Neural progenitor cell (in vitro differentiated cells): ENCODE measurements at regions not wholly inside any gene's neighbourhood (a gene's known extent, or its start where the extent isn't known, plus 50 kb on each side); places are given as distances from the start of the nearest gene placed in this dataset.

Source experiments
- DNase-seq: peaks from one replicate; pipeline ENCODE4 v3.0.0-alpha.2; 2016; ENCODE audit warnings: low spot score
- H2AFZ ChIP-seq: fragments of 200-600 bp; sonication (generic); replicated peaks from 2 replicates; pipeline ENCODE4 v1.6.1; 2016; ENCODE audit warnings: antibody characterized with exemption
- H3F3A ChIP-seq: fragments of 200-600 bp; sonication (generic); 2 replicates; pipeline ENCODE4 v1.6.1; 2016; ENCODE audit warnings: antibody characterized with exemption, low read depth
- H3K27ac ChIP-seq: fragments of 200-600 bp; sonication (generic); 2 replicates; pipeline ENCODE4 v1.5.1; 2016; ENCODE audit warnings: mild to moderate bottlenecking
- H3K27me3 ChIP-seq: fragments of 200-600 bp; sonication (generic); 2 replicates; pipeline ENCODE4 v1.6.1; 2016; ENCODE audit warnings: mild to moderate bottlenecking, moderate library complexity
- H3K36me3 ChIP-seq: fragments of 200-600 bp; sonication (generic); 2 replicates; pipeline ENCODE4 v1.5.1; 2016
- H3K4me1 ChIP-seq: fragments of 200-600 bp; sonication (generic); 2 replicates; pipeline ENCODE4 v1.6.1; 2016; ENCODE audit warnings: mixed run types
- H3K4me2 ChIP-seq: fragments of 200-600 bp; sonication (generic); 2 replicates; pipeline ENCODE4 v1.6.1; 2016
- H3K4me3 ChIP-seq: fragments of 200-600 bp; sonication (generic); 2 replicates; pipeline ENCODE4 v1.5.1; 2016
- H3K79me2 ChIP-seq: fragments of 200-600 bp; sonication (generic); 2 replicates; pipeline ENCODE4 v1.6.1; 2016; ENCODE audit warnings: low read depth
- H3K9ac ChIP-seq: fragments of 200-600 bp; sonication (generic); 2 replicates; pipeline ENCODE4 v1.6.1; 2016
- H3K9me3 ChIP-seq: fragments of 200-600 bp; sonication (generic); 2 replicates; pipeline ENCODE4 v1.5.1; 2016; ENCODE audit warnings: low read depth
- H4K20me1 ChIP-seq: fragments of 200-600 bp; sonication (generic); 2 replicates; pipeline ENCODE4 v1.6.1; 2016; ENCODE audit warnings: low read depth
- H3K27ac Mint-ChIP-seq: 3 replicates; pipeline ENCODE4 v1.8.0; 2021; ENCODE audit warnings: mixed read lengths
- H3K27me3 Mint-ChIP-seq: 2 replicates; pipeline ENCODE4 v1.8.0; 2022; ENCODE audit warnings: low read depth, mild to moderate bottlenecking, inconsistent platforms, moderate library complexity, mixed read lengths; ENCODE audit not compliant: insufficient read depth
- H3K36me3 Mint-ChIP-seq: 3 replicates; pipeline ENCODE4 v1.8.0; 2021; ENCODE audit warnings: mixed read lengths
- H3K4me1 Mint-ChIP-seq: 3 replicates; pipeline ENCODE4 v1.8.0; 2021; ENCODE audit warnings: mixed read lengths
- H3K4me3 Mint-ChIP-seq: 3 replicates; pipeline ENCODE4 v1.8.0; 2021; ENCODE audit warnings: mild to moderate bottlenecking, moderate library complexity, mixed read lengths
- H3K9me3 Mint-ChIP-seq: 3 replicates; pipeline ENCODE4 v1.8.0; 2020; ENCODE audit warnings: mixed read lengths
- EZH2 ChIP-seq: fragments of 200-600 bp; sonication (generic); IDR thresholded peaks from 2 replicates; pipeline ENCODE4 v1.6.1; 2017; ENCODE audit warnings: antibody characterized with exemption, mild to moderate bottlenecking, moderate library complexity
- EZH2phosphoT487 ChIP-seq: fragments of 200-600 bp; sonication (generic); IDR thresholded peaks from 2 replicates; pipeline ENCODE4 v1.6.1; 2017; ENCODE audit warnings: antibody characterized with exemption
- TF ChIP-seq, protein P1 (sequence below): fragments of 200-600 bp; sonication (generic); IDR thresholded peaks from 2 replicates; pipeline ENCODE4 v1.5.1; 2017; ENCODE audit warnings: antibody characterized with exemption, mild to moderate bottlenecking

DNA sequence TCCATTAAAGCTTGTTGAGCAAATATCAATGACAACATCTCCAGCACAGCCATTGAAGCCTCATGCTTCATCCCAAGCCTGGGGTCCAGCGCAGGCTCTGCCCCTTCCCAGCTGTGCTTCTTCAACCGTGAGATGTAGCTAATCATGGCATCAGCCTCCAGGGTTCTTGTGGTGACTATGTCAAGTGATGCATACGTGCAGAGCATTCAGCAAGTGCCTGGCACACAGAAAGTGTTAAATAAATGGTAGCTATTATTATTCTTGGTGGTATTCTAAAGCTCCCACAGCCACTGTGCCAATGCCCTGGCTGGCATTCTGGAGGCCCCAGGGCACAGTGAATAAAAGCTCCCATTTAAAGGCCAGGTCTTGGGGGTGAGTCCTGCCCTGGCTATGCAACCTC, 146.6 kb downstream of the WDR11 start:
- H3K36me3 ChIP-seq, result peaks cover 3% of the 10 kb centered on the region
- H3K9me3 ChIP-seq, result peaks cover 5% of the 10 kb centered on the region
- H3K4me2 ChIP-seq, result no peak overlapping the region
- no peak overlapping the region for H2AFZ ChIP-seq
- no peaks in the 10 kb centered on the region for H3F3A ChIP-seq
- no peak overlapping the region for H3K27ac ChIP-seq
- H3K4me3 ChIP-seq, result no peak overlapping the region
- peaks cover 20% of the 10 kb centered on the region for H3K4me1 Mint-ChIP-seq
- H4K20me1 ChIP-seq, result no peaks in the 10 kb centered on the region
- H3K9me3 Mint-ChIP-seq, result peaks cover 4% of the 10 kb centered on the region
- H3K4me3 Mint-ChIP-seq, result no peak overlapping the region
- H3K9ac ChIP-seq, result no peak overlapping the region
- no peaks in the 10 kb centered on the region for H3K27me3 Mint-ChIP-seq
- no peaks in the 10 kb centered on the region for H3K79me2 ChIP-seq
- TF ChIP-seq EZH2phosphoT487 (no peak), EZH2 (no peak)
- TF ChIP-seq, protein P1, sequence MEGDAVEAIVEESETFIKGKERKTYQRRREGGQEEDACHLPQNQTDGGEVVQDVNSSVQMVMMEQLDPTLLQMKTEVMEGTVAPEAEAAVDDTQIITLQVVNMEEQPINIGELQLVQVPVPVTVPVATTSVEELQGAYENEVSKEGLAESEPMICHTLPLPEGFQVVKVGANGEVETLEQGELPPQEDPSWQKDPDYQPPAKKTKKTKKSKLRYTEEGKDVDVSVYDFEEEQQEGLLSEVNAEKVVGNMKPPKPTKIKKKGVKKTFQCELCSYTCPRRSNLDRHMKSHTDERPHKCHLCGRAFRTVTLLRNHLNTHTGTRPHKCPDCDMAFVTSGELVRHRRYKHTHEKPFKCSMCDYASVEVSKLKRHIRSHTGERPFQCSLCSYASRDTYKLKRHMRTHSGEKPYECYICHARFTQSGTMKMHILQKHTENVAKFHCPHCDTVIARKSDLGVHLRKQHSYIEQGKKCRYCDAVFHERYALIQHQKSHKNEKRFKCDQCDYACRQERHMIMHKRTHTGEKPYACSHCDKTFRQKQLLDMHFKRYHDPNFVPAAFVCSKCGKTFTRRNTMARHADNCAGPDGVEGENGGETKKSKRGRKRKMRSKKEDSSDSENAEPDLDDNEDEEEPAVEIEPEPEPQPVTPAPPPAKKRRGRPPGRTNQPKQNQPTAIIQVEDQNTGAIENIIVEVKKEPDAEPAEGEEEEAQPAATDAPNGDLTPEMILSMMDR, result no peak
- no peaks in the 10 kb centered on the region for H3K27me3 ChIP-seq
- no peaks in the 10 kb centered on the region for H3K4me1 ChIP-seq
- no peak overlapping the region for H3K27ac Mint-ChIP-seq
- no peaks in the 10 kb centered on the region for H3K36me3 Mint-ChIP-seq
- DNase-seq, result peak; percentile 23

DNA sequence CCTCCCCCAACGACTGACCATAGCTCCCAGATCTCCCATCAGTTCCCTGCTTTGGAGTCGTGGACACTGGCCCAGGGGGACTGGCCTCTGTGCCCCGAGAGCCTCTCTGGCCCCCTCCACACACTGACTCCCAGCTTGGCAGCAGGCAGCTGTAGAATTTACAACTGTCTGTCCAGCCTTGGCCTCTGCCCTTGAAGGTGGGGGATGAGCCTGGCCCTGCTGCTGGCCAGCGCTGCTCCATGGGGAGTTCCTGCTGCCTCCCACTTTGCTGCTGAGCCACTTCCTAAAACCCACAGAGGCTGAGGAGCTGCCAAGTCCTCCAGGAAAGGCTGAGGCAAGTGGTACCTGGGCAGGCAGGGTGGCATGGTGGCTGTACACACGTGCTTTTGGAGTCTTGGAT, 147.1 kb downstream of the WDR11 start:
- Histone ChIP-seq H3K4me2 (no peak overlapping the region), H4K20me1 (no peaks in the 10 kb centered on the region), H3K27ac (no peak overlapping the region), H3K9me3 (peaks cover 5% of the 10 kb centered on the region), H3K27me3 (no peaks in the 10 kb centered on the region), H3K79me2 (no peaks in the 10 kb centered on the region), H3F3A (no peaks in the 10 kb centered on the region), H3K9ac (no peak overlapping the region), H2AFZ (no peak overlapping the region), H3K4me3 (no peak overlapping the region), H3K36me3 (peaks cover 3% of the 10 kb centered on the region), H3K4me1 (no peaks in the 10 kb centered on the region)
- Mint-ChIP-seq H3K27me3 (no peaks in the 10 kb centered on the region), H3K36me3 (no peaks in the 10 kb centered on the region), H3K9me3 (peaks cover 2% of the 10 kb centered on the region), H3K27ac (no peak overlapping the region), H3K4me1 (peaks cover 20% of the 10 kb centered on the region), H3K4me3 (no peak overlapping the region)
- no peak for DNase-seq
- TF ChIP-seq, protein P1, result no peak
- no peak for TF ChIP-seq EZH2
- no peak for TF ChIP-seq EZH2phosphoT487

DNA sequence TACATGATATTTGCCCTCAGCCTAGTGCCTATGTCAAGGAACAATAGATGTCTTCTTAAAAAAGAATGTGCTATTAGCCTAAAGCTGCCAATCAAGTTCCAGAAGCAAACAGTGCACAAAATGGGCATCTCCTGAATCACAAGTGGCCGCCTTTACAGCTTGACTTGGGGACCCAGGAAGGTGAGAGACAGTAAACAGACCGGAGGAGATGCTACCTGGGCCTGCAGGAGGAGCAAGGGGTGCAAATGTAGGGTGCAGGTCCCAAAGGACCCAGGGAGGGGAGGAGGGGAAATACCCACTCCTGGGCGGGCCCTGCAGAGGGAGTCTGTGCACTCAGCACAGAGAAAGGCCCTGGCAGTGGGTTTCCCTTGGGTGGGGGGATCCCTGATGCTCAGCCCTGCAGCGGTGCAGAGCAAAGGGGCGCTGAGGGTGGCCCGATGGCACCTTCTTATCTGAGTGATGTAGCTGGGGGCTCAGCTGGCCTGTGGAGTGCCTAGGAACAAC, 147.7 kb downstream of the WDR11 start:
- H3K4me3 Mint-ChIP-seq, result no peak overlapping the region
- Histone ChIP-seq H3K79me2 (no peaks in the 10 kb centered on the region), H3K4me3 (no peak overlapping the region), H3K27me3 (no peaks in the 10 kb centered on the region), H3K9me3 (peaks cover 5% of the 10 kb centered on the region), H3K9ac (no peak overlapping the region), H3K4me2 (no peak overlapping the region), H2AFZ (no peak overlapping the region), H3K27ac (no peak overlapping the region), H3F3A (no peaks in the 10 kb centered on the region), H3K36me3 (peaks cover 1% of the 10 kb centered on the region), H3K4me1 (no peaks in the 10 kb centered on the region), H4K20me1 (no peaks in the 10 kb centered on the region)
- H3K4me1 Mint-ChIP-seq, result peaks cover 20% of the 10 kb centered on the region
- H3K9me3 Mint-ChIP-seq, result peaks cover 3% of the 10 kb centered on the region
- TF ChIP-seq EZH2phosphoT487 (no peak), EZH2 (no peak)
- TF ChIP-seq, protein P1, result no peak
- H3K36me3 Mint-ChIP-seq, result no peaks in the 10 kb centered on the region
- peak overlapping the region; percentile 83 for H3K27ac Mint-ChIP-seq
- DNase-seq, result no peak
- H3K27me3 Mint-ChIP-seq, result no peaks in the 10 kb centered on the region
